ENCODE measurements at regions not wholly inside any gene's neighbourhood (a gene's known extent, or its start where the extent isn't known, plus 50 kb on each side); places are given as distances from the start of the nearest gene placed in this dataset.
"Not testable (repeated sequence)": the region's sequence is repeated elsewhere in the genome, so short reads cannot be mapped to it uniquely, and the experiment has no call there.

GRCh38 chr2:51894584-51894983 lies 862.7 kb upstream of the NRXN1 start:
- DNase-seq (ENCODE audit: low read depth) = not testable (repeated sequence)

GRCh38 chr2:51888120-51888519 lies 856.2 kb upstream of the NRXN1 start:
- no peak for DNase-seq (ENCODE audit: low read depth)

GRCh38 chr2:51881673-51882072 lies 849.7 kb upstream of the NRXN1 start:
- no peak for DNase-seq (ENCODE audit: low read depth)

- no peak for DNase-seq (ENCODE audit: low read depth)
These were observed 848.2 kb upstream of the NRXN1 start for GRCh38 chr2:51880153-51880552.

GRCh38 chr2:51866361-51866760 lies 834.4 kb upstream of the NRXN1 start:
- no peak for DNase-seq (ENCODE audit: low read depth)

GRCh38 chr2:51859260-51859659 lies 827.3 kb upstream of the NRXN1 start:
- no peak for DNase-seq (ENCODE audit: low read depth)

- DNase-seq (ENCODE audit: low read depth) = no peak
These were observed 823.8 kb upstream of the NRXN1 start for GRCh38 chr2:51855683-51856082.

GRCh38 chr2:51846796-51847195 lies 814.9 kb upstream of the NRXN1 start:
- DNase-seq (ENCODE audit: low read depth) = no peak

GRCh38 chr2:51846018-51846417 lies 814.1 kb upstream of the NRXN1 start:
- DNase-seq (ENCODE audit: low read depth) = no peak

- DNase-seq (ENCODE audit: low read depth) = no peak
These were observed 812.7 kb upstream of the NRXN1 start for GRCh38 chr2:51844596-51844995.

- no peak for DNase-seq (ENCODE audit: low read depth)
These were observed 797.5 kb upstream of the NRXN1 start for GRCh38 chr2:51829477-51829876.

GRCh38 chr2:51825823-51826222 lies 793.9 kb upstream of the NRXN1 start:
- DNase-seq (ENCODE audit: low read depth) = no peak

- peak; percentile 33 for DNase-seq (ENCODE audit: low read depth)
These were observed 781.3 kb upstream of the NRXN1 start for GRCh38 chr2:51813247-51813646.

GRCh38 chr2:51812138-51812866 lies 780.4 kb upstream of the NRXN1 start:
- peak; percentile 17 for DNase-seq (ENCODE audit: low read depth)

- DNase-seq (ENCODE audit: low read depth) = no peak
These were observed 778.3 kb upstream of the NRXN1 start for GRCh38 chr2:51810197-51810596.

GRCh38 chr2:51807229-51807628 lies 775.3 kb upstream of the NRXN1 start:
- DNase-seq (ENCODE audit: low read depth) = no peak

GRCh38 chr2:51795248-51795888 lies 763.4 kb upstream of the NRXN1 start:
- no peak for DNase-seq (ENCODE audit: low read depth)

- no peak for DNase-seq (ENCODE audit: low read depth)
These were observed 759.6 kb upstream of the NRXN1 start for GRCh38 chr2:51791496-51791895.

GRCh38 chr2:51790854-51791253 lies 758.9 kb upstream of the NRXN1 start:
- DNase-seq (ENCODE audit: low read depth) = no peak

- DNase-seq (ENCODE audit: low read depth) = no peak
These were observed 758.0 kb upstream of the NRXN1 start for GRCh38 chr2:51789918-51790317.

- peak; percentile 42 for DNase-seq (ENCODE audit: low read depth)
These were observed 751.2 kb upstream of the NRXN1 start for GRCh38 chr2:51782921-51783765.

- DNase-seq (ENCODE audit: low read depth) = no peak
These were observed 749.8 kb upstream of the NRXN1 start for GRCh38 chr2:51781691-51782090.

GRCh38 chr2:51780353-51780752 lies 748.4 kb upstream of the NRXN1 start:
- no peak for DNase-seq (ENCODE audit: low read depth)

Data from fibroblast of the conjunctiva (primary cell).